NOMO-1 treated with dmso at 0.1 percent for 144 hours (cell line): ENCODE measurements at regions not wholly inside any gene's neighbourhood (a gene's known extent, or its start where the extent isn't known, plus 50 kb on each side); places are given as distances from the start of the nearest gene placed in this dataset.

Experiments used
- DNase-seq: peaks from one replicate; lab custom pipeline; 2025; ENCODE audit not compliant: unreplicated experiment; lab: John Stamatoyannopoulos, UW

DNA sequence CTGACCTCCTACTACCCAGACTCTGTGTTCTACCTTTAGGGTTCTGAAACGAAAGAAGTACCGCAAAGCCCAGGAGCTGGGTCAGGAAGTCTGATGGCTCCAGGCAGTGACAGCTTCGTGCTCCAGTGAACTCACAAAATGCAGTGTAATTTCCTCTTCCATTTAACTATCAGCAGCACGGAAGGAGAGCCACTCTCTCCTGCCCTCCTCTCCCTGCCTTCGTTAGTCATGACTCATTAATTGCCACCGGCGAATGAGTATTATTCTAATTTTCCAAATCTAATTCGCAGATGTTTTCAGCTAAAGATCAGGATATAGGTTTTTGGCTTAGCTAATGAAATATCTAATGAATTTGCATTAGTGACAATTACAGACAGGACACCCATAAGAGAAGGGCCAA is 1262.0 kb downstream of the TYW1 start:
- DNase-seq: no peak

DNA sequence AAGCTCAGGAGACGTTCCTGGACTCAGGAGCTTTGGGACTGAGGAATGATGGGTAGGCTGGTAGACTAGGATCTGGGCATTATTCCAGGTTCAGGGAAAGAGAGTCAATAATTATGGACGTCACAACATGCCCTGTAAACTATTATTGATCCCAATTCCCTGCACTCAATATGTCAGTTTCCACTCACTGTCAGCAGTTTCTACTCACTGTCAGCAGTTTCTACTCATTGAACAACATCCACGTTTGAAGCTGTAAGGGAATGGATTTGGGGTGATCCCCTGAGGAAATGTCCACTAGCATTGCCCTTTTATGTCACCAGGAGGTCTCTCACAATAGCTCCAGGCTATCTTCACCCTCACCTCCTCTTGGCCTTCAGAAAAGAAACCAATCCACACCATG is 1268.6 kb downstream of the TYW1 start:
- no peak for DNase-seq

DNA sequence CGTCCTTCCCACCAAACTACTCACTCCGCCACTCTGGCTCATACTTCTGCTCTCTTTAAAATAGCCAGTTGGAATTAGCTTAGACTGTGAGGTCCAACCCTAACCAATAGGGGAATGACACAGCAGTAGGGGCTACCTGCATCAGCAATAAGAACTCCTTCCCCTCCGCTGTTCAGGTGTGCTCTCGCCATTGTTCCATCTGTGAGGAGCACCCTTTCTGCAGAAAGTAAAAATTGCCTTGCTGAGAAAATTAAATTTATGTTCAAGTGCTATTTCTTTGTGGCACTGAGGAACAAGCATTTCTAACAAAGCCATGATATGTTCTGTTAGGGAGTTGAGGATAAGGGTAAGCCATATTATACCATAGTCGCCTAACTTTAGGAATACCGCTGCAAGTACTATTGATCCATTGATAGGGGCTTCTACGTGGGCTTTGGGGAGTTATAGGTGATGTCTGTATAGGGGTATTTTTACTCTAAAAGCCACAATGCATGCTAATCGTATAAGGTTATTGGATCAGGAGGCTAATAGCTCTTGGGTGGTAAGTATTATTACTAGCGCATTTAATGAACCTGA is 1269.5 kb downstream of the TYW1 start:
- DNase-seq: no peak

DNA sequence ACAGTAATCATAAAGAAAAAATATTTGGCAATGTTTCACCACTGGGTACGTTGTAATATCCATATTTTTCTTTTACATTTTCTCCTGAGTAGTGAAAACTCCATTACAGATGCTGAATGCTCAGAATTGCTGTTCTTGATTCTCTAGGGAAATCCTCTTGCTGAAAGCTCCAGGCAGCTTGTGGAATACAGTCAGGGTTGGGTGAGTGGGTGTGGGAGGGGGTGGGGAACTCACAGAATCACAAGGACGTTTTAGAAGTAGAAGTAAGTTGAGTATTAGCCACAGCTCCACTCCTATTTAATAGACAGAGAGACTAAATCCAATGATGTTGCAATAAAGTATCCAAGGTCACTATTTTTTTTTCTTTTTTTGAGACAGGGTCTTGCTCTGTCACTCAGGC is 1270.9 kb downstream of the TYW1 start:
- no peak for DNase-seq

DNA sequence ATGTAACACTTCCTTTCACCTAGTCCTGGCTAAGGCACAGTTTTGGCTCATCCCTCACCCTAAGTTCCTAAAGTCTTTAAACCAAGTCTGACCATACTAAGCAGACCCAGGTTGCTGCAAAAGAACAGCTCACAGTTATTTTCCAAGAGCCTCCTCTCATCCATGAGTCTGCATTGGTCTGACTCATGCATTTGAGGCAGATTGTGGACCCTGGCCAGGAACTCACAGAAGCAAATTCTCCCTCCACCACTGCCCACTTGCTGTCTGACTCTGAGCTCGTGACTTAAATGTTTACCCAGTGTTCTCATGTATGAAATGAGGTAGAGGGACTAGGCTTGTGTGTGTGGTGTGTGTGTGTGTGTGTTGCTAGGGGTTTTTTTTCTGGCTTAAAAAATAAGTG is 1272.8 kb downstream of the TYW1 start:
- no peak for DNase-seq

DNA sequence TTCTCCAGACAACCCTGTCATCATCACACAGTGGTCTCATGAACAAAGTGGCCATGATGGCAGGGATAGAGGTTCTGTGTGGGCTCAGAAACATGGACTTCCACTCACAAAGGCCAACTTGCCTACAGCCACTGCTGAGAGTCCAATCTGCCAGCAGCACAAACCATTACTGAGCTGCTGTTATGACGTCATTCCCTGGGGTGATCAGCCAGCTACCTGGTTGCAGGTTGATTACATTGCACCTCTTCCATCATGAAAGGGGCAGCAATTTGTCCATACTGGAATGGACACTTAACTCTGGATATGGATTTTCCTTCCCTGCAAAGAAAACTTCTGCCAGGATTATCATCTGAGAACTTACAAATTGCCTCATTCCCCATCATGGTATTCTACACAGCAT is 1275.9 kb downstream of the TYW1 start:
- no peak for DNase-seq

DNA sequence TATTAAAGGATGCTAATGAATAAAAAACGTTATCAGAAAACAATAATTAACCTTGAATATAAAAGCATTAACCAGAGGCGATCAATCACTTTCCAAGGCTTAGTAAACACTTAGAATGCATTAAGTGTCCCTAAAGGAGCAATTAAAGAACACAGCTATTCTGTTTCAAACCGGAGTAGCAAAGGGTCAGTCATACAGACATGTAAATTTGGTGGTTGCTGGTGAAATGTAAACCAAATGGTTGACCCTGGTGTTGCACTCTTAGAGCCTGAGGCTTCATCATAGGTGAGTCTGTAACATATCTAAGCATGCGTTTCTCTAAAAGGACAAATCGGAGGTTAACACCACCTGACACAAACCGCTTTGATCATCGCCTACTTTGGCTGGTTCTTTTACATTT is 1280.1 kb downstream of the TYW1 start:
- DNase-seq: no peak

DNA sequence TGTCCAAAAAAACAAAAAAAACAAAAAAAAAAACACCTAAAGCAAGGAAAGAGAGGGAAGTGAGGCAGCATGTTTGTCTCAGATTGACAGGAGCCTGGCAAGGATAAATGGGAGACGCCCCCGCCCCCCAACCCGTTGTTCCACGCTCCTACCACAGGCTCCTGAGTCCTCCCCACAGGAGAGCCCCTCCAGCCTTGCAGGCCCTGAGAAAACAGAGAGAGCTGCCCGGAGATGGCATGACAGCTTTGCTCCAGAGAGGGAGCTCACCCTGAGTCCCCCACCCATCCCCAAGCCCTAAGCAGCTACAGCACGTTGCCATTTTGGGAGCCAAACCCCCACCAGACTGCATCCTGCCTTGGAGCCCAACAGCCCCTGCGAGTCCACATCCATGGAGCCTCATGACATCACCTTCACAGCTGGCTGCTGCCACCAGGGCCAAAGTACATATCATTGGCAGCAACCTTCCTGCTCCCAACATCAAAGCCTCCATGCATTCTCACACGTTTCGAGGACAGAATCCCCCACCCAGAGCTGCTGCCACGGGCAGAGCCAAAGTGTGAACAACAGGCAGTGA is 1283.3 kb downstream of the TYW1 start:
- DNase-seq: no peak

DNA sequence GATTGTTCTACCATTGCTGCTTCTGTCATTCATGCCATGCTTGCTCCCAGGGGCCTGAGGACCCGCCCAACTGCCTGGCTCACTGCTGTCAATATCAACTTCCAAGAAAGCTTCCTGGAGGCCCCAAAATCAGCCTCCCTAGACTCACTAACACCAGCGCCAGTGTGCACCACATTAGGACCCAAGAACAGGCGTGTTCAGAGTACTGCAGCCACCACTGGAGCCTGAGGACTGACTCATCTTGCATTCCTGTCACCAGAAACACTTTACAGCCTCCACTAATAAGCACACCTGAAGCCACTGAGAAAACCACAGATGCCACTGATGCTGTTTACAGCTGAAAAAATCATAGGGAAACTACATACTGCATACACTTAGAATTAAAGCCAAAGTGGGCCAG is 1284.3 kb downstream of the TYW1 start:
- no peak for DNase-seq

DNA sequence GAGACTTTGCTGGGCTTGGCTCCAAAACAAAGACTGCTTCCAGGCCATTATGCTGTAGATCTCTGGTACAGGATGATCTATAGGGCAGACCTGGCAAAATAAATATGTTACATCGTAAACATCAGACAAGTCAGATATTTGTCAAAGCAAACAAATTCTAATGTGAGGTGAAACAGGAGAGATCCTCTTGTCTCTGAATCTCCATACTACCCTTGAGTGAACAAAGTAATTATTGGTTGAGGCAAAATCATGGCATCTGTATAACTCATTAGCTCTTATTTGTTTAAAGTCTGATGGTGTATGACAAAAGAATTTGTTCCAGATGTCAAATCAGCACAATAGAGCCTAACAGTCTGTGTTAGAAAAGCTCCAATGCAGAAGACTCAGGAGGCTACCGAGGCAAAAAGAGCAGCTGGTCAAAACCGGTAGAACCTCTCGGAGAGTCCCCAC is 1291.5 kb downstream of the TYW1 start:
- DNase-seq: no peak

DNA sequence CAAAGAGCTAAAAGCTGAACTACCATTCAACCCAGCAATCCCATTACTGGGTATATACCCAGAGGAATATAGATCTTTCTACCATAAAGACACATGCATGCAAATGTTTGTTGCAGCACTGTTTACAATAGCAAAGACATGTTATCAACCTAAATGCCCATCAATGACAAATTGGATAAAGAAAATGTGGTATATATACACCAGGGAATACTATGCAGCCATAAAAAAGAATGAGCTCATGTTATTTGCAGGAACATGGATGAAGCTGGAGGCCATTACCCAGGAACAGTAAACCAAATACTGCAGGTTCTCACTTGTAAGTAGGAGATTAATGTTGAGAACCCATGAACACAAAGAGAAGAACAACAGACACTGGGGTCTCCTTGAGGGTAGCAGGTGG is 1295.1 kb downstream of the TYW1 start:
- no peak for DNase-seq

DNA sequence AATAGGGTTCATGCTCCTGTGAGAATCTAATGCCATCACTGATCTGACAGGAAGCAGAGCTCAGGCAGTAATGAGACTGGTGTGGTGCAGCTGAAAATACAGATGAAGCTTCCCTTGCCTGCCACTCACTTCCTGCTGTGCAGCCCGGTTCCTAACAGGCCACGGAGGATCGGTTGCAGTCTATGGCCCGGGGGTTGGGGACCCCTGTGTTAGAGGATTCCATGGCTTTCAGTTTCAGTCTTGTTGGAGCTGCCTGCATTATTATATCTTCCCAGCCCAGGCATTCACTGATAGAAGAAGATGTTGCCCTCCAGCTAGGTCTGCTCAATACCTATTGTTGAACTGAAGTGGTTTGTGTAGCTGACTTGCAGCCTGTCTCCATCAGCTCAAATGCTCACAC is 1298.8 kb downstream of the TYW1 start:
- DNase-seq: no peak

DNA sequence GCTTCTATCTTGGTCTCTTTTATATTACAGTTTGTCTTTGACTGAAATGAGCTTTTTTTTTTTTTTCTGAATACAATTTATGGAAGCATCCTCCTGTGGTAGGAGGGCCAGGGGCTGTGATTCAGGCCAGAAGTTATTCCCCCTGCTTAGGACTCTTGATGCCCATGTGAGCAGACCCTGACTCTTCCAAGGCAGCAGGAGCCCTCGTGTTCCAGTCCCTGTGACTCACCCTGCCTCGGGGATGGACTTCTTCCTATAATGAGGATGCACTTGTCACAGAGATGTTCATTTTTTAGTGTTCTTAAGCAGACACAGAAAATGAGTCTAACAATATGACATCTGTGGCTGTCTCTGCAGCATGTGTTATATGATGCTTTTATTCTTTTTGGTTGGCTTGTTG is 1293.7 kb upstream of the AUTS2 start:
- no peak for DNase-seq

DNA sequence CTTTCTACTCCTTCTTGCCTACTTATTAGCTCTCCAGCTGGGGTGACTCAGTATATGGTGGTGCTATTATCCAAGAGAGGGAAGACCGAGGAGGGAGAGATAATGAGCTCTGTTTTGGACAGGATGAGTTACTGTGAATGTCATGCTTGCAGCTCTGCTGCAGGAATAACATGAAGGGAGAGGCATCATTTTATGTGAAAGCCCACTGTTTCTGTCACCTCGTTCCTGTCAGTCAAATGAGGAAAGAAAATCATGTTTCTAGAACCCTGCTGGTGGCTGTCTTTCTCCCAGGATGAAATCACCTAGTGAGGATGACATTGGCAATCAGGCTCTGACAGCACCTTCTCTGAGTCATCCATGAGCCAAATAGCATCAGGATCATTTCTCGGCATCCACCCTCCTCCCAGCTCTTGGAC is 1291.6 kb upstream of the AUTS2 start:
- no peak for DNase-seq

DNA sequence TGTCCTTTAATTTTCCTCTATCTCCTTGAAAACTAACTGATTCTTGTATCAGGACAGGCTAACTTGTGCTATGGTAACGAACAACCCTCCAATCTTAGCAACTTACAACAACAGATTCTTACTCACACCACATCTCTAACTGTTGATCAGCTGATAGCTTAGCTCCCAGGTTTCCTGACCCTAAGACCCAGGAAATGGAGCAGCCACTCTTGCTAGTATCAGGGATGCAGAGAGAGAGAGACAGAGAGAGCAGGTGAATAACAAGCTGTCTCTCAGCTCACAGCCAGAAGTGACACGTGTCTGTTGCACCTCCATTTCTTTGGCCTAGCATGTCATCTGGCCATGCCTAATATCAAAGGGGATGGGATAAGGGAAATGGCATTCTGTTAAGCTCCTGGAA is 1289.0 kb upstream of the AUTS2 start:
- DNase-seq: no peak

DNA sequence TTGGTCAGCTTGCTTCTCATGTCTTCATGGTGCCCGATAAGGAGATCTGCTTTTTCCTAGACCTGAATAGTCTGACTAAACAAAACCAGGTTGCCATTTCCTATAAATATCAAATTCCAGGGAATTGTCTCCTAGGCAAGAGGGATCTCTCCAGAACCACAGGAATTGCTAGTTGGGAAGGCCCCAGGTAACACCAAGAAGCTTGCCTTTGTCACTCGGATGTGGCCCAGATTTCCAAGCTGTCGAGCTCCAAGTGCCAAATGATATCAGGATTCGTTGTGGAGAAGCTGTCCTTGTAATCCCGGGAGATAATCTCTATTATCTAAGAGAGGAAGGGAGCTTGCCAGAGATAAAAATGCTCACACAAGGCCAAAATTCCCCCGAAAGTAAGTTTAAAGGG is 1288.5 kb upstream of the AUTS2 start:
- DNase-seq: no peak

DNA sequence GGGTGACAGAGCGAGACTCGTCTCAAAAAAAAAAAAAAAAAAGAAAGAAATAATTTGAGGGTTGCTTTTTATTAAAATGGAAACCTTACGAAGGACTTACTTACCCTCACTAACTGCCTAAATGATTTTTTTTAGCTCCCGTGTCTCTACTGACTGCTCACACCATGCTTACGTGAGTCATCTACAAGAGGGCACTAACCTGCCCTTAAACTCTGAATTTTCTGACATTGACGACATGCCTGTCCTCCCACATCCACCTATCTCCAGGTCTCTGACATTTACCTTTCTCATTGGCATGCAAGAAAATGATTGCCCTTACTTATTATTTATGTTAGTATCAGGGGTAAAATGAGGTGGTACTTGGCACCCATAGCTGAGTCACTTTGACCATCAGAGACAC is 1286.3 kb upstream of the AUTS2 start:
- DNase-seq: no peak

DNA sequence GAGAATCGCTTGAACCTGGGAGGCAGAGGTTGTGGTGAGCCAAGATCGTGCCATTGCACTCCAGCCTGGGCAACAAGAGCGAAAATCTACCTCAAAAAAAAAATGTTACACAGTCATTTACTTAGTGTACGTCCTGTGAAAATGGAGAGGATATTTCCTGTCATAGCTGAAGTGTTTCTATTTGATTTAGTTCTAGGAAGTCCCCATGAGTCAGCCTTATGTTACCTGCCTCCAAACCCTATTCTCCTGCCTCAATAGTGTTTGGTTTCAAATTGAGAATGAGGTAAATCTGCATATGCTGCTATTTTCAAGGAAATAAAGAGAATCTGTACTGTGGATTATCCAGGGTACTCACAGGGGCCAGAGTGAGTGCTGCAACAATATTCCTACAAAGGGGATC is 1284.5 kb upstream of the AUTS2 start:
- DNase-seq: no peak

DNA sequence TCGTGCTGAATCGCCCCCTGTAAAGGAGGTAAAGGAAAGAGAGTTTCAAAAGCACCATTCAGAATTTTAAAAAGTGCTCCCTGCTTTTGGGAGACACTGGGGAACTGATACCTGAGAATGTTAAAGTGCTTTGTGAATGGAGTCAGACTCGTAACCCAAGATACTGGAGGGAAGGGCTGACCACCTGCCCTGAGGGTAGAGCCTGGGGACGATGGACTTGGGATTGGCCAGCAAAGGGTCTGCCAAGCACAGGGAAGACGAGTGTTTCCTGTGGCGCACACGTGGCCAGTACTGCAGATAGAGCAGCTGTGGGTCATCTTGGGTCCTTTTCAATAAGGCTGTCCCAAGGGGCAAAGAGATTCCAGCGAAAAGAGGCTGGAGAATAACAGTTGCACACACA is 1284.1 kb upstream of the AUTS2 start:
- DNase-seq: no peak

DNA sequence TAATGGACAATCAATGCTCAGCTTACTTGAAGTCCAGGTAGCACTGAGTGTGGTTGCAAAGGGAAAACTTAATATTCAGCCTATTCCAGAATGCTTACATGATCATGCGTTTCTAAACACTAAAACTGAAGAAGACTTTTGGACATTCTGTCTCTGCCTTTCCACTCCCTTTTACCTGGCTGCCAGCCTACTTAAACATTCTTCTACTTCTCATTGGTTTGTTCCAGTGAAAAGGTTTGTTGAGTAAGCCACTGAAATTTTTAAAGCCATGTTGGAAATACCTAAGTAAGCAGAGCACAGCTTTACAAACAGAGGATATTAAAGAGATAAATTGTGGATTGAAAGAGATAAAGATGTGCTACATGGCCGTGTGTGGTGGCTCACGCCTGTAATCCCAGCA is 1280.8 kb upstream of the AUTS2 start:
- no peak for DNase-seq

DNA sequence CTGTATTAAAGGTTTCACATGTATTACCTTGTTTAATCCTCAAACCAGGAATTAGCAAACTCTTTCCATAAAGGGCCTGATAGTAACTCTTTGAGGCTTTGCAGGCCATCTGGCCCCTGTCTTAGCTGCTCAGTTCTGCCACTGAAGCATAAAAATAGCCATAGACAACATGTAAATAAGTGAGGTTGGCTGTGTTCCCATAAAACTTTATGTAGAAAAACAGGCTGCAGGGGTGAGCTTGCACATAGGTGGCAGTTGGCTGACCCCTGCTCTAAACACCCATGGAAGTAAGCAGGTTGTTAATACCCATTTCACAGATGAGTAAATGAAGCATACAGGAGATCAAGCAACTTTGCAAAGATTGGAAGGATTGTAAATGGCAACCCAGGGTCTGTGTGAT is 1279.2 kb upstream of the AUTS2 start:
- no peak for DNase-seq

DNA sequence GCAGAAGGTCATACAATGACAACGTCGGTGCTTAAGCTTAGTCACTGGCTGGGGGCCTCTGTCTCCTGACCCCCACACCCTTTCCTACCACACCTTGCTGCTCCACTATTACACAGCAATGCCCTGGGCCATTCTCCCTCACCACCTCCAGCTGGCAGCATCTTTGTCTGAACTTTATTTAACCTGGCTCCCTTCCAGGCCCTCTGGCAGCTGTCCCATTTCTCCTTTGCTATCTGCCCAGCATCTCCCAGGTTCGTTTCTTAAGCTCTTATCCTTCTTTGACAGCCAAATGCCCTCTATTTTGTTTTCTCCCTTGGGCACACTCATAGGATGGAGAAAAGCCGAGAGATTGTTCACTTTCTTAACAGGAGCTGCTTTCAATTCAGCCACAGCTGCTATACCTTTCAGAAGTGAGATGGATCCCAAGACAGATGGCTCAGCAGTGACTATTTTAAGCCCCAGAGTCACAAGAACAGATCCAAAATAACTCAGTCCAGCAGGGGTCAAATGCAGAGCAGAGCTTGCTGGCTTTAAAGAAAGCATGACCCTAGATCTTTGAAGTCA is 1277.1 kb upstream of the AUTS2 start:
- no peak for DNase-seq
